ENCODE measurements at regions not wholly inside any gene's neighbourhood (a gene's known extent, or its start where the extent isn't known, plus 50 kb on each side); places are given as distances from the start of the nearest gene placed in this dataset.

DNA sequence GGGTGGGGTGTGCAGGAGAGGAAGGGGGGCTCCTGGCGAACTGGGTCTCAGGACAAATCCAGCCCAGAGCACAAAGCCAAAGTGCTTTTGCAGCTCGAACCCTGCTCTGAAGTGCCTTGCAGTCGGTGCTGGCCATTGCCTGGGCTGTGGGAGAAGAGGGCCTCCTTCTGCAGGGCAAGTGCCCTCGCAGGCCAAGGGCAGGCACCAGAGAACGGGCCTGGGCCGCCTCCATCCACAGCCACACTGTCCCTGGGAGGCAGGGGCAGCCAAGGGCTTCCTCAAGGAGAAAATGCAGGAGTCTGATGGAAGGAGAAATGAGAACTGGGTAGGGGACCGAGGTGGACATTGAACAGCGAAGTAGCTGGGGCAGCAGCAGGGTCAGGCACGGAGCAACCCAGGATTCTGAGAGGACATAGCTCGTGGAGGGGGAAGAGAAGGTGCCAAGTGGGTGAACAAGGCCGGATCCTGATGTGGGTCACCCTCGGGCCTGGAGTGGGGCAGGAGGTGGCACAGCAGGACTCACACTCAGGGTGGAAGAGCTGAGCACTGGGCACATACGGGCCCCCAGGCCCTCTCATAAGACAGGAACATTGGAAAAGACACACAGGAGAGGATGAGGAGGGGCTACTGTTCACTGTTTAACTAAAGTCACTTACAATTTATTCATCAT, 312.8 kb upstream of the SALL3 start:
- no peak for DNase-seq

DNA sequence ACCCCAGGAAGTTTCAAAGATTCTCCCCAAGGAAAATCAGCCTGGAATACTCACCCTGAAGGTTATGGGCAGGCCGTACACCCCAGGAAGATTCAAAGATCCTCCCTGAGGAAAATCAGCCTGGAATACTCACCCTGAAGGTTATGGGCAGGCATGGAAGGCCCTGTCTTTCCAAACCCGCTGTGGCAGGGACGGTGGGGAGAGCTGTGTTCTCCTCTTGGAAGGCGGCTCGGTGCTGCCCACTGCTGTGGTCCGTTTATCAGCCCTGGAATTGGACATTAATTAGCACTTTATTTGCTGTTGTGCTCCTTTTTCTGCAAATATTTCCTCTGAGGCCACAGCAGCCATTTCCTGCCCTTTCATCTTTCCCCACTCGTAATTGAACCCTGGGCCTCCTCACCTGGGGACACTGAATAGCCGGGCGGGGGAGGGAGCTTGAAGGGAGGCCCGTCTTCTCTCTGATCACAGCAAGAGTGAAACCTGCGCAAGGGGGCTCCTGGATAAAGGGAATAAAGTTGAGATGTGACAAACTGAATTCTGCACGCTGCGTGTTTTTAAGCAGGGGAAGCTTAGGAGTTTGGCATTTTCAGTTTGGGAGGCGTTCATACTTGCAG, 308.7 kb upstream of the SALL3 start:
- no peak for DNase-seq

DNA sequence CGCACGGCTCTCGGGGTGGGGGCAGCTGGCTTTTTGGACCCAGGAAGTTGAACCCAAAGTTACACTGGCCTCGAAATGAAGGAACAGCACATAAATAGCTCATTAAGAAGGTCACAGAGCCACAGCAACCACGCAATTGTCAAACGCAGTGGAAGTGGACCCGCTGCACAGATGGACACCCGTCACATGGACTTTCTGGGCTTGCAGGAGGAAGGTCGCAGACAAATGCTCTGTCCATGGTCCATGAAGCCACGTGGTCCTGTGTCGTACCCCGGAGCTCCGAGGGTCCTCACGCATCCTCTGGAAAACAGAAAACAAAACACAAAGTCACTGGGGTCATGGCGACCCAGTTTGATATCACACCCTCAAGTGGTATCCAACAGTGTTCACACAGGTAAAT, 308.1 kb upstream of the SALL3 start:
- no peak for DNase-seq

DNA sequence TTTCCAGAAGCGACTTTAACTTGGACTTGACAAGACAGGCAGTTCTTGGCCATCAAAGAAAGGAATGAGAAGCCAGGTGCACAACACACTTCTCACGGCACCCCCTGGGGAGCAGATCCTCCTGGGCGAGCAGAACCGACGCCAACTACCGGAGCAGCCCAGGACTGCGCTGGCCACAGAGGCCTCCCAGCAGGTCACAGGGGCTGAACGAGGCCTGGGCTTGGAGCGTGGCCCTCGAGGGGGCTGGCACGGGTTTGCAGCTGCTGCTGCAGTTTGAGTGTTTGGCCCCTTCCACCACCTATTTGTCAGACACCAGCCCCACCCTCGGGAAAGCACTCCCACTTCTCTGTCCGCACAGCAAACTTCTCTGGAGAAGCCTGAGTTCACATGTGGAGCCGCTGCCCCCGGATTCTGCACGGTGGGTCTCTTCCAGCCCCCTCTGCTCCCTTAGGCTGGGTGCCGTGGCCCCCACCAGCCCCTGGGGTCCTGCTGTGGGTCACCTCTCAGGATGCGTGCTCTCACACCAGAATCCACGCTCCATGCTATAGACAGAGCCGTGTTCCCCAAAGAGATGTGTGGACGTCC, 306.7 kb upstream of the SALL3 start:
- no peak for DNase-seq

DNA sequence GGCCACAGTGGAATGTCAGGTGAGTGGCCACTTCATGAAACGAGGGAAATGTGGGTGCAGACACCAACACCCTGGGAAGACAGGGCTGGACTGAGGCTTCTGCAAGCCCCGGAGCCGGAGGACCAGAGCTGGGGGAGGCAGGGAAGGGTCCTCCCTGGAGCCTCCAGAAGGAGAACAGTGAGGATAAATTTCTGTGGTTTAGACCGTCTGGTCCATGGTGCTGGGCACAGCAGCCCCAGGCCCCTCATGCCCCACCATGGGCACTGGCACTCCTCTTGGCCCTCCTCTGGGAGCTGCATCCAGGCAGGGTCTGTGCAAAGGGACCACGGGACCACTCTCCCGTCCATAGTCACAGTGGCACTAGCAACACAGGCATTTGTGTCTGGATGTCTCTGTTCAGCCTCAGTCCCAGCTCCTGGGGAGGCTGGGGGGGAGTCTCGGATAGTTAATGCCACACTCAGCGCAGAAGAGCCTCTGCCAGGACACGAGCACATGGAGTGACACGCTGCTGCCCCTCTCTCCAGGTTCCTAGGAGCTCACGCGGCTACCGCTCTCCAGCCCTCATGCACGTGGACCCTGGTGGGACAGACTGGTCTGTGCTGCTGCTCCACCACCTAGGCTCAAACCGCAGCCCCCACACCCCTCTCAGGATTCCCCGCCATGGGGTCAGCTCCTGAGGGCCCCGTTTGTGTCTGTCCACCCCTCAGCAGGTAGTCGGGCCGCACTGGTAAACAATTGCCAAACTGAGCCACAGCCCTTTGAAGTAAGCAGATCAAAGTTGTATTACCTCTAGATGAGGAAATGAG, 305.9 kb upstream of the SALL3 start:
- DNase-seq: no peak

DNA sequence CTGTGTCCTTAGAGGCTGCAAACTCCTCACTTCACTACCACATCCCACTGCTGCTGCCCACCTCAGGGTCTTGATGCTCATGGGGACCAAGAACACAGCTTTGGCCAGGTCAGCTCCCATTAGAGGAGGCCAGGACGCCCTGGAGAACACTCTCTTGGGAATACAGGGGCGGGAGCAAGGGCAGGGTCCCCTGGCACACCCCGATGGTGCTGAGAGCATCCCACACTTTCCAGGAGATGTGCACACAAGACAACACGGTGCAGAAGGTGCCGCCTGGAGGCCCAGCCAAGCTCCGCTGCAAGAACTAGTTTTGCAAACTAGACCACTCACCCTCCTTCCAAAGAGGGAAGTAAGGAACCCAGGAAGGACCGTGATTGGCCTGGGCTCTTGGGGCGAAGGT, 304.4 kb upstream of the SALL3 start:
- DNase-seq: no peak

DNA sequence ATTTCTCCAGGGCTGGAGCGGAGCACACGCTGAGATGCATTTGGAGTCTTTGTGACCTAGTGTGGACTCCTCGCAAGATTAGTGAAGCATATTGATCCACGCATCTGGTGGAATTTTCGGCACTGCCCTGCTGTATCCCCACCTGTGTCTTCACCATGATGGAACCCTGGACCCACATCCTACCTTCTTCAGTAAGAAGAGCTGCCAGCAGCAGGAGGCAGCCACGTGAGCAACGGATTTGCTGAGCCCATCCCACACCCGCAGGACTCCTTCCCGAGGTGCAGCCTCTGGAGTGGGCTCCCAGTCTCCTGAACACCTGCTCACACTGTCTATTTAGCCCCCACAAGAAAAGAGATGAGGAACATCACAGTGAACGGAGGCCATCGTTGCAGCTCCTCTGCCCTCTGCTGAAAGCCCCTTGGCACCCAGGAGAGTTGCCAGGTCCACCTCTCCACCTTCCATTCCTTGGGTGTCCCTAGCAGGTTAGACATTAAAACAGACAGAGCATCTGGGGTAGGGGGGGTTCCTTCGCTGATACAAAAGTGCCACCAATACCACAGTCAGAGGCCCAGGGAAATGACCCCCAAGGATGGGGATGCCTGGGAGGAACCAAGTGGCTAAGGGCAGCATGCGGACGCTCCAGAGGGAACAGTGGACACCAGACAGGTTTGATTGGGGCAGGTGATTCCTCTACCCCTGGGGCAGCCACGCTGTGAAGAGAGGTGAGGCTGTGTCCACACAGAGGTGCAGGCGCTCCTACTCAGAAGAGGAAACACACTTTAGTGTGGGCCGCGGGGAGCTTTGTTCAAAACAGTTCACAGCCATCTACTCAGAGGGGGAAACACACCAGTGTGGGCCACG, 302.8 kb upstream of the SALL3 start:
- DNase-seq: no peak

DNA sequence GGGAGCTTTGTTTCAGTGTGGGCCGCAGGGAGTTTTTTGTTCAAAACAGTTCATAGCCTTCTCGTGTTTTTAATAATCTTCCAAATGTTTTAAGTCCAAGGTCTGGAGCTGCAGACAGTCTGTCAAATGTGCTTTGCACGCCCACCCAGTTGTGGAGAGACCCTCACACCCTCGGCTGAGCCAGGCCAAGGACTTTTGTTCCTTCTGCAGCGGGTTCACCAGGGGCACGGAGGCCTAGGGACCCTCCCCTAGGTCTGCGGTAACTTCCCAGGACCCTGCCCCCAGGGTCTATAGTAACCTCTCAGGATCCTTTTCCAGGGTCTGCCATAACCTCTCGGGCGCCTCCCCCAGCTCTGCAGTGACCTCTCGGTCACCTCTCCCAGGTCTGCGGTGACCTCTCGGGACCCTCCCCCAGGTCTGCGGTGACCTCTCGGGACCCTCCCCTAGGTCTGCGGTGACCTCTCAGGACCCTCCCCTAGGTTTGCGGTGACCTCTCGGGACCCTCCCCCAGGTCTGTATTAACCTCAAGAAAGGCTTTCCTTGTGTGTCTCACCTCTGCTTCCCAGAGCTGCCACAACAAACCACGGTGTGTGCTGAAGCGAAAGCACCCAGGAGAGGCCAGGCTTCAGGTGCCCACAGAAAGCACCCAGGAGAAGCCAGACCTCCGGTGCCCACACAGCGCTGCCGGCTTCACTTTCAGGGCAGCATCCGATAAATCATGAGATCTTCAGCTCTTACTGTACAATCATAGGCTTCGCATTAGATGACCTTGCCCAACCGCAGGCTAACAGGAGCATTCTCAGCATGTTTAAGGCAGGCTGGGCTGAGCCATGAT, 301.9 kb upstream of the SALL3 start:
- DNase-seq: no peak

DNA sequence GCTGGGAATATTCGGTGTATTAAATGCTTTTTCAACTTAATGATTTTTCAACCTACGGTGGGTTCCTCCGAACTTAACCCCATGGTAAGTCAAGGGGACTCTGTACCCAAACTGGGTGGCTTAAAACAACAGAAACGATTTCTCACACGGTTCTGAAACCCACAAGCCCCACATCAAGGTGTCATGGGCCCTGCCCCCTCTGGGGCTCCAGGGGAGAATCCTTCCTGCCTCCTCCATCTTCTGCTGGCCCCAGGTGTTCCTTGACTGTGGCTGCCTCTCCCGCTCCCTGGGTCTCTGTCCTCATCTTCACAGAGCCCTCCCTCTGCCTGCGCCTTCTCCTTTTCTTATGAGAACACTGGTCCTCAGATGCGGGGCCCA, 301.3 kb upstream of the SALL3 start:
- DNase-seq: no peak

DNA sequence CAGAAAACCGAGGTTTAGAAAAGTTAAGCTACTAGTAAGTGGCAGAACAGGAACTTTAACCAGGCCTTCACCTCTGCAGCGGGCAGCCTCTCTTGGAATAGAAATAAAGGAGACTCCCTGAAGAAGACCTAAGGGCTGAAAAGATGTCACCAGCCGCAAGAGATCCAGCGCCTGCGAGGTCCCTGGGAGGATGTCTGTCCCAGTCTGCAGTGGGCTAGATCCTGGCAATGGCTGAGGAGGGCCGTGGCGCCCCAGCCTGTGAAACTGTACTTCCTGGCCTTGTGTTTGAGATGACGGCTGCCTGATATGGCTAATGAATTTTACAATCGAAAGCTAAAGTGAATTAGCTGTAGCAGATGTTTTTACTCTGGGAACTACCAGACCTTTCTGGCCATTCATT, 300.6 kb upstream of the SALL3 start:
- no peak for DNase-seq

DNA sequence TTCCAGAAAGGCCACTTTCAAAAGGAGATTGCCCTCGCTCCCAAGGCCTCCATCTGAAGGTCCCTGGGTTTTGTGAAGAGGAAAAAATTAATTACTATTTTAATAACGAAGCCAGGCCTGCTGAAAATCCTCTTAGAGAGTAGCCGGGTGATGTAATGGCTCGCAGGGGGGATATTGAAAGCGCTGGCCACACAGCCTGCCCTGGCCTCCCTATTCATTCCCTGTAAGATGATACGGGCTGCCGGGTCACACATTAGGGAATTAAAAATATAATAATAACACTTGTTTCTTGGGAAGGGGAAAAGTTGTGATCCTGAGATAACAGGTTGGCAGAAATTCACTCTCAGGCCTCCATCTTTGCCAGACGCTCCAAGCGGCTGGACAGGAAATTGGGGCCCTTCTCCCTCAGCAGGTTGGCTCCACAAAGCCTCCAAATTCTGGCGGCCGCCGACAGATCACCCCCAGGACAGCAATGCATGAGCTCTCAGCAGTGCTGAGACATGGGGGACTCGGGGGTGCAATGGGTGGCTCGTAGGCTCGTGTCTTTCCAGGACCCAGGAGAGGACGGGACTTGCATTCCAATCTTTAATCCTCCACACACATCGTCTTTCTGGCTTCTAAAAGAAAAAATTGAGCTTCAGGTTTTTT, 299.9 kb upstream of the SALL3 start:
- no peak for DNase-seq

DNA sequence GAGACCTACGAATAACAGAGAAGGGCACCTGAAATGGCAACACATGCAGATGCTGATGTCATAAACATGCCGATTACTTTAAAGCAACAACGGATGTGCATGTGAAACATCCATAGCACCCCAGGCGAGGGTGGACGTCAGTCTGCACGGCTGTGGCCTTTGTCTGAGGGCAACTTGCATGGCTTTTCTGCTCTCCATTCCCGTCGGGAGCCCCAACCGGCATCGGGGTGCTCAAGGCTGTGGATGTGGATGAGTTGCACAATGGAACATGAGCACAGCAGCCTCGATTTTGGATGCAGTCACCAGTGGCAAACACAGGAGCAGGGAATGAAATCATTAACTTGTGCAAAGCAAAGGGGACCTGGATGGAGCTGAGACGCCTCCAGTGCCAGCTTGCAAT, 298.2 kb upstream of the SALL3 start:
- DNase-seq: no peak

DNA sequence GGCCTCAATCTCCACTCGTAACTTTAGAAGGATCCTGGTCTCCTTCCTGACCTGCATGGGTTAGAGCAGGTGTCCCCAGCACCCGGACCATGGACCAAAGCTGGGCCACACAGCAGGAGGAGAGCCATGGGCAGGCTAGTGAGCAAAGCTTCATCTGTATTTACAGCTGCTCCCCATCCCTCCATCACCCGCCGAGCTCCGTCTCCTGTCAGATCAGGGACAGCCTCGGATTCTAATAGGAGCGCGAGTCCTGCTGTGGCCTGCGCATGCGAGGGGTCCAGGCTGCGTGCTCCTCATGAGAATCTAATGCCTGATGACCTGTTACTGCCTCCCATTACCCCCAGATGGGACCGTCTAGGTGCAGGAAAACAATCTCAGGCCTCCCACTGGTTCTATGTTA, 297.7 kb upstream of the SALL3 start:
- no peak for DNase-seq

DNA sequence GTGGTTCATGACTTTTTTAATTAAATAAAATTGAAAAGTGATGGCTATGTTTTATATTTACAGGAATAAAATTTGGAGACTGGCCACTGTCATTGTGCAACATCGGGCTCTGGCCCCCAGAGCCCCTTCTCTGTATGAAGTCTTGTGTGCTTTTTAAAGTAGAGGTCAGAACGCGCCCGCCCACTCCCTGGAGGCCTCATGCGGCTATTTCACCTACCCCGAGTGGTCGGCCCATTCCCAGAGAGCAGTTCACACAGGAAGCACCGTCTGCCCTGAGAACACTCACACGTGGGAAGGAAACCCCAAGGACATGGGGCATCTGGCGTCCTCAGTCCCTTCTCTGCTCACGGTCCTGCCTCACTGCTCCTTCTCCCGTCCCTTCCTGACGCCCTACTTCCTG, 296.9 kb upstream of the SALL3 start:
- DNase-seq: no peak

DNA sequence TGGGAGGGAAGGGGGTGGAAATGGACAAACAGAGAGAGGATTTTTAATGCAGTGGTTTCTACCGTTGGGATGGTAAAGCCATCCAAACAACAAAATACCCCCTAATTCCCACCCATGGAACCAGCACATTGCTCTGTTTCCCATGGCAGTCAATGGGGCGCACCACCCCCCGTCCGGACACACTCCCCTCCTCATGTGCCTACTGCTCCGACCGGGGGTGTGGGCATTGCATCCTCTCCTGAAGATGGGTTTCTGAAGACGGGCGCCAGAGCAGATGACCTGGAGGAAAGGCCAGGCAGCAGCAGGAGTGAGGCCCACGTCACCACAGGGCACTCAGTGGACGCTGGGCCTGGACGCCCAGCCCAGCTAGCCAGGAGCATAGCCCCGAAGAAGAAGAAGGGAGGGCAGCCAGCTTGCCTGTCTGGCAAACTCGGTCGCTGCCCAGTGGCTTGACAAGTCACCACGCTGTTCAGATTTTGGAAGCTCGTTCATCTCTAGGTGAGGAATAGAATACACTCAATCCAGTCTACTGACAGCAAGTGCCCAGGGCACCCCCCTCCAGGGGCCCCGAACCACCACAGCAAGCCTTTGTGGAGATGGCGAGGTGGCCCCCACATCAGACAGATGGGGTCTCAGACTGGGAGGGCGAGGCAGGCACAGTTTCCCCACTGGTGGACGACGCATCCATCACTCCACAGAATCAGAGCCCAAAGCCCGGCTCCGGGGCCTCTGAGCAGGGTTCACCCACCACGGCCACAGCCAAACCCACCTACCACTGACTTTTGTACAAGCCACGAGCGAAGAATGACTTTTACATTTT, 296.2 kb upstream of the SALL3 start:
- no peak for DNase-seq

DNA sequence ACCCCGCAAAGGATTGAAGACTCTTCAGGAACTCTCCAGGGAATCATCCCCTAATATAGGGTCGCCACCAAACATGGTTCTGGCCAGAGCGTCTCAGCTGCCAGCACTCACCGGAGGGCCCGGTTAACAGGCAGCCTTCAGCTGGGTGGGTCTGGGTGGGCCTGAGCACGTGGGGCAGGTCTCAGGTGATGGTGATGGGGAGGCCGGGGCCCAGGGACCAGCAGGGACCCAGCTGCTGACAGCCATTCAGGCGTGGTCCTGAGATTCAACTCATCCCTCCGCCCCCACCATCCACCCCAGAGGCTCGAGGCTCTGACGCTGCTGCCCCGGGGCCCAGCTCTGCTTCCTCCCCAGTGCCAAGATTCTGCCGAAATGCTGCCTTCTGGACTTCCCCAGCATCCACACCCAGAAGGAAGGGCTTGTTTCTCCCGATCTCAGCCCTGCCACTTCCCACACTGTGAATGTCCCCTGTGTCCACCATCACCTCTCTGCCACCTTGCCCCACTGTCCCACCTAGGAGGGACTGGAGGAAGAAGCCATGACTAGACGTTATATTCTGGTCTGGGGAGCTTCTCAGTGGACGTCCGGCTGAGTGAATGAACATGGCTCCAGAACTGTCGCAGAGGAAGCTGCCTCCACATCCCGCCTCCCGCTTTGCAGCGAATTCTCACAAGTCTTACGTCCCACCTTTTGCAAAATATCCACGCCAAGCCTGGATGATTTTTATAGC, 294.2 kb upstream of the SALL3 start:
- no peak for DNase-seq

DNA sequence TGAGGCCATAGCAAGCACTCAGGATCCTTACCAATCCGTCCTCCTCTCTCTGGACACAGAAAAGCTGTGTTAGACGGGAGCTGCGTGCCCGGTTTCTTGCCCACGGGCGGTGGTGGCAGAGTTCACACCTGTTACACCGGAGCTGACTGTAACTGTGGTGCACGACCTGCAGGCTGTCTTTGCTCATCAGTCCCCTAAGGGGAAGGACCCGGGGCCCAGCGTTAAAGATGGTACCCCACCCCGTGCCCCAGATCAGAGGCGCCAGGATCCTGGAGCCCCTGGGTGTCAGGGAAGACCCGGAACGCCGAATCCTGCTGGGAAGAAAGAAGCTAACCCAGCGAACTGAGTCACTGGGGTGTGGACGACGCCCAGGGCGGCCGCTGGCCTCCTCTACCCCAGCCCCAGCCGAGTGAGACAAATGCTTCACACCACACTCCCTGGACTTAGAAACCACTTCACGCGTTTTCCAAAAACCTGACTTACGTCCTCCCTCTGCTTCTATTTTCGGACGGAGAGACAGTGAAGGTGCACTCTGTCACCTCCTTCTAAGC, 293.6 kb upstream of the SALL3 start:
- no peak for DNase-seq

DNA sequence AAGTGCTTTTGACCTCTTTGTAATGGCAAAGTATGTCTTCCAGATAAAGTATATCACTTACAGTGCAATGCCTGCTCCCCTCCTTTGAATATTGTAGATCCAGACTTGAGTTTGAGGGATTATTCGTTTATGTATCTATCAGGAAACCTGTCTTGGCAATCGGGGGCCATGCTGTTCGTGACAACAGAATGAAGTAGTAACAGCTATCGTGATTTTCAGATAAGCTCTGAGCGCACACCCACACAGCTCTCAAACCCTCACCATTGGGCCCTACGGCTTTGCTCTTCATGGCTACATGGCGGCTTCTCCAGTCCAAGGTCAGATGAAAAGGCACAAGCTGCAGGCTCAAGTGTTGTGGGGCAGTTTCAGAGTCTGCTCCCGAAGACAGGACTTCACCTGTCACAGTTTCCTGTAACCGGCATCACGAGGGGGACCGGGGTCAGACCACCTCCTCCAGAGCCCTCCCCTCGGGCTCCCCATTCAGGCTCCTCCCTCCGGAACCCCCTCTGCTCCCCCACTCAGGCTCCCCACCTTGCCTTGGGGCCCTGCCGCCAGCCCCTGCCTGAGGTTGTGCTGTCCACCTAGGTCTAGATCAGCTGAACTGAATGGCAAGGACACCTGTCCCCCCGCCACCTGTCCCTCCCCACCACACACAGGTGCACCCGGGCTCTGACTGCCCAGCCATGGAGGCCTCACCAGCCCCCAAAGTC, 292.5 kb upstream of the SALL3 start:
- no peak for DNase-seq

DNA sequence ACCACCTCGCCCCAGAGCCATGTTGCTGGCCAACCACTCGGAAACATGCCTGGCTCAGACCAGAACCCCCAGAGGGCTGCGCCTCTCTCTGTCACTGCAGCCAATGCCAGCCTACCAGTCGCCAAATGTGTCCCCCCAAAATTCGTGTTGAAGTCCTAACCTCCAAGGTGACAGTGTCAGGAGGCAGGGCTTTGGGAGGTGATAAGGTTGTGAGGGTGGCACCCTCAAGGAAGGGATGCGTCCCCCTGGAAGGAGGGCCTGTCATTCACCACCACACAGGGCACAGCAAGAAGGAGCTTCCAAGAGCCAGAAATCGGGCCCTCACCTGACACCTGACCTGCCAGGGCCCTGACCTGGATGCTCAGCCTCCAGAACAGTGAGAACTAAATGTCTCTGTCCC, 291.9 kb upstream of the SALL3 start:
- DNase-seq: no peak
